Endodermal cell (in vitro differentiated cells): ENCODE measurements at regions not wholly inside any gene's neighbourhood (a gene's known extent, or its start where the extent isn't known, plus 50 kb on each side); places are given as distances from the start of the nearest gene placed in this dataset.

Experiments
- DNase-seq: peaks from one replicate; pipeline ENCODE4 v3.0.0-alpha.2; 2017
- H3K27ac ChIP-seq: 2 replicates; pipeline ENCODE4 v1.5.1; 2013; ENCODE audit warnings: mild to moderate bottlenecking, low read depth, low read length, moderate library complexity
- H3K27me3 ChIP-seq: 2 replicates; pipeline ENCODE4 v1.6.1; 2013; ENCODE audit warnings: mild to moderate bottlenecking, low read length, moderate library complexity; ENCODE audit not compliant: insufficient read depth, control insufficient read depth, poor library complexity, severe bottlenecking
- H3K36me3 ChIP-seq: 2 replicates; pipeline ENCODE4 v1.7.0; 2013; ENCODE audit warnings: mild to moderate bottlenecking, low read length, moderate library complexity; ENCODE audit not compliant: control insufficient read depth, insufficient read depth
- H3K4me1 ChIP-seq: one replicate; pipeline ENCODE4 v1.7.0; 2013; ENCODE audit warnings: low read length; ENCODE audit not compliant: control insufficient read depth, insufficient read depth
- H3K4me3 ChIP-seq: 2 replicates; pipeline ENCODE4 v1.5.1; 2013; ENCODE audit warnings: mild to moderate bottlenecking, low read length, moderate library complexity
- H3K9ac ChIP-seq: 2 replicates; pipeline ENCODE4 v1.6.1; 2013; ENCODE audit warnings: mild to moderate bottlenecking, low read length, moderate library complexity; ENCODE audit not compliant: poor library complexity, severe bottlenecking; ENCODE audit errors: extremely low read depth
- H3K9me3 ChIP-seq: 2 replicates; pipeline ENCODE4 v1.6.1; 2013; ENCODE audit warnings: mild to moderate bottlenecking, low read length, moderate library complexity; ENCODE audit not compliant: control insufficient read depth
- H3K27ac Mint-ChIP-seq: 2 replicates; pipeline ENCODE4 v1.8.0; 2020; ENCODE audit warnings: mixed read lengths
- H3K27me3 Mint-ChIP-seq: 2 replicates; pipeline ENCODE4 v1.8.0; 2021; ENCODE audit warnings: mild to moderate bottlenecking, mixed read lengths; ENCODE audit not compliant: insufficient read depth
- H3K36me3 Mint-ChIP-seq: 2 replicates; pipeline ENCODE4 v1.8.0; 2020; ENCODE audit warnings: low read depth, mixed read lengths
- H3K4me1 Mint-ChIP-seq: 2 replicates; pipeline ENCODE4 v1.8.0; 2020; ENCODE audit warnings: mixed read lengths
- H3K4me3 Mint-ChIP-seq: 2 replicates; pipeline ENCODE4 v1.8.0; 2020; ENCODE audit warnings: mild to moderate bottlenecking, moderate library complexity, mixed read lengths
- H3K9me3 Mint-ChIP-seq: 2 replicates; pipeline ENCODE4 v1.8.0; 2020; ENCODE audit warnings: mild to moderate bottlenecking, mixed read lengths
- CTCF ChIP-seq: fragments of 200-600 bp; sonication (generic); conservative IDR thresholded peaks from 2 replicates; pipeline ENCODE4 v1.5.0; 2021; ENCODE audit warnings: antibody characterized with exemption, mild to moderate bottlenecking
- WGBS, 2 experiments: methylation state at CpG; one replicate each; pipeline versions ENCODE4 v1.1.5 to v1.1.7; 2013; ENCODE audit warnings: missing lambda C conversion rate in 2 of 2, mixed read lengths in 1 of 2; ENCODE audit not compliant: insufficient coverage in 1 of 2, insufficient read length in 1 of 2; 5-methylcytosine and 5-hydroxymethylcytosine counted together

GRCh38 chr2:43013821-43014345 lies 212.5 kb downstream of the ZFP36L2 start:
- H3K36me3 Mint-ChIP-seq = no peaks in the 10 kb centered on the region

GRCh38 chr2:43012966-43013365 lies 213.4 kb downstream of the ZFP36L2 start:
- no peaks in the 10 kb centered on the region for H3K36me3 ChIP-seq
- no peak overlapping the region for H3K27ac Mint-ChIP-seq
- H3K4me1 Mint-ChIP-seq = peaks cover 33% of the 10 kb centered on the region
- H3K4me1 ChIP-seq = peaks cover 22% of the 10 kb centered on the region
- H3K9ac ChIP-seq = no peak overlapping the region
- peaks cover 5% of the 10 kb centered on the region for H3K9me3 ChIP-seq
- 0 to 45% methylated on average over 1 to 2 of the region's 2 CpGs for WGBS, 2 experiments
- H3K27me3 Mint-ChIP-seq = no peaks in the 10 kb centered on the region
- H3K4me3 Mint-ChIP-seq = no peak overlapping the region
- no peak overlapping the region for H3K27ac ChIP-seq
- no peak for TF ChIP-seq CTCF
- H3K27me3 ChIP-seq = no peaks in the 10 kb centered on the region
- H3K9me3 Mint-ChIP-seq = peaks cover 2% of the 10 kb centered on the region
- H3K4me3 ChIP-seq = no peak overlapping the region
- no peak for DNase-seq
- no peaks in the 10 kb centered on the region for H3K36me3 Mint-ChIP-seq

More at GRCh38 chr2:43013821-43014345, 212.5 kb downstream of the ZFP36L2 start:
- Mint-ChIP-seq H3K4me1 (peaks cover 40% of the 10 kb centered on the region), H3K27ac (no peak overlapping the region), H3K9me3 (no peaks in the 10 kb centered on the region), H3K27me3 (no peaks in the 10 kb centered on the region), H3K4me3 (no peak overlapping the region)
- Histone ChIP-seq H3K27ac (no peak overlapping the region), H3K36me3 (no peaks in the 10 kb centered on the region), H3K27me3 (no peaks in the 10 kb centered on the region), H3K4me3 (no peak overlapping the region), H3K4me1 (peaks cover 22% of the 10 kb centered on the region), H3K9ac (no peak overlapping the region), H3K9me3 (no peaks in the 10 kb centered on the region)
- peak; percentile 51 for DNase-seq
- WGBS, 2 experiments = 43 to 68% methylated on average over 1 to 3 of the region's 4 CpGs
- TF ChIP-seq CTCF = no peak

GRCh38 chr2:43011158-43011491 lies 215.3 kb downstream of the ZFP36L2 start:
- Mint-ChIP-seq H3K36me3 (no peaks in the 10 kb centered on the region), H3K4me3 (no peak overlapping the region), H3K9me3 (peaks cover 8% of the 10 kb centered on the region), H3K27ac (no peak overlapping the region), H3K27me3 (no peaks in the 10 kb centered on the region), H3K4me1 (peaks cover 31% of the 10 kb centered on the region)
- H3K4me3 ChIP-seq = no peak overlapping the region
- peaks cover 8% of the 10 kb centered on the region for H3K9me3 ChIP-seq
- H3K27me3 ChIP-seq = no peaks in the 10 kb centered on the region
- DNase-seq = no peak
- WGBS, 2 experiments = 37 to 71% methylated on average over 1 of the region's 1 CpG
- no peak overlapping the region for H3K27ac ChIP-seq
- no peak for TF ChIP-seq CTCF
- H3K36me3 ChIP-seq = no peaks in the 10 kb centered on the region
- no peak overlapping the region for H3K9ac ChIP-seq
- peaks cover 22% of the 10 kb centered on the region for H3K4me1 ChIP-seq
